Large intestine (tissue), 3 donors: ENCODE measurements at regions not wholly inside any gene's neighbourhood (a gene's known extent, or its start where the extent isn't known, plus 50 kb on each side); places are given as distances from the start of the nearest gene placed in this dataset.

Source experiments
- DNase-seq, 2 donors: peaks; one replicate each; pipeline versions ENCODE4 v3.0.0 to v3.0.0-alpha.2; 2013
- H3K27ac ChIP-seq: one replicate; pipeline ENCODE4 v1.5.1; 2013; ENCODE audit warnings: low read length
- H3K27me3 ChIP-seq: 2 replicates; pipeline ENCODE4 v1.6.1; 2013; ENCODE audit warnings: low read length; ENCODE audit not compliant: control insufficient read depth, insufficient read depth
- H3K36me3 ChIP-seq: 2 replicates; pipeline ENCODE4 v1.6.1; 2013; ENCODE audit warnings: low read length; ENCODE audit not compliant: control insufficient read depth, insufficient read depth
- H3K4me1 ChIP-seq: one replicate; pipeline ENCODE4 v1.6.1; 2013; ENCODE audit warnings: low read length; ENCODE audit not compliant: control insufficient read depth, insufficient read depth
- H3K4me3 ChIP-seq: one replicate; pipeline ENCODE4 v1.5.1; 2013; ENCODE audit warnings: low read length
- H3K9me3 ChIP-seq: one replicate; pipeline ENCODE4 v1.6.1; 2013; ENCODE audit warnings: mild to moderate bottlenecking, low read depth, low read length, moderate library complexity; ENCODE audit not compliant: control insufficient read depth
- WGBS: methylation state at CpG from one replicate; pipeline ENCODE4 v1.1.5; 2013; ENCODE audit warnings: low lambda C conversion rate; ENCODE audit not compliant: insufficient coverage; 5-methylcytosine and 5-hydroxymethylcytosine counted together

DNA sequence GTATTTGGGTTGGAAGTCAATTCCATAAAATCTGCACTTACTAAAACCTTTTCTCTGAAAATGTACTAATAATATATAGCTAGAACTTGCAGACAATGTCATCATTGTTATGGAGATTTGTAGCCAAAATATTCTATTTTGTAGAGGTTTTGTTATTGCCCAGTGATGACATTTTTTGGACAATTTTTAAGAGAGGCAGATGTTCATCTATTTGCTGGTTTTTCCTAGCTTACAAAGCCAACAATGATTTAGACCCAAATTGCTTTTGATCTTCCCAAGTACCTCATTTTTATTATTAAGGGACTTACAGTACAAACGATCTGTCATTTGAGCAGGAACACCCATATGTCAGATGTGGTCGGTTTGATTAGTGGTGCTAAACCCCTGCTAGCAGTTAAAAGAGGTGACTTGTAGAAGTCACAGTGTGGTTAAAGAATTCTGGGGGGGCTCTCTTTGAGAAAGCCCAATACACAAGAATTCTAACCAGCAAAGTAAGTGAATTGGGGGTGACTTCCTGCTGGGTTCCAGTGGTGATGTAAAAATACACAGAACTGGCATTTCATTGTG, 136.2 kb downstream of the KIT start:
- H3K9me3 ChIP-seq: no peaks in the 10 kb centered on the region
- DNase-seq: no peak
- WGBS: 63% methylated on average over 1 of the region's 2 CpGs
- no peaks in the 10 kb centered on the region for H3K4me1 ChIP-seq
- no peak overlapping the region for H3K27ac ChIP-seq
- H3K4me3 ChIP-seq: no peak overlapping the region
- no peaks in the 10 kb centered on the region for H3K36me3 ChIP-seq
- H3K27me3 ChIP-seq: no peaks in the 10 kb centered on the region
